ENCODE measurements at regions not wholly inside any gene's neighbourhood (a gene's known extent, or its start where the extent isn't known, plus 50 kb on each side); places are given as distances from the start of the nearest gene placed in this dataset.
"Not testable (repeated sequence)": the region's sequence is repeated elsewhere in the genome, so short reads cannot be mapped to it uniquely, and the experiment has no call there.

- peak; percentile 2 for DNase-seq
Measured at GRCh38 chr10:53325066-53325465, 552.5 kb upstream of the MBL2 start.

GRCh38 chr10:53315709-53316108 lies 543.1 kb upstream of the MBL2 start:
- DNase-seq: no peak

GRCh38 chr10:53314876-53315275 lies 542.3 kb upstream of the MBL2 start:
- DNase-seq: peak; percentile 70

- no peak for DNase-seq
Measured at GRCh38 chr10:53298443-53298842, 525.9 kb upstream of the MBL2 start.

DNA sequence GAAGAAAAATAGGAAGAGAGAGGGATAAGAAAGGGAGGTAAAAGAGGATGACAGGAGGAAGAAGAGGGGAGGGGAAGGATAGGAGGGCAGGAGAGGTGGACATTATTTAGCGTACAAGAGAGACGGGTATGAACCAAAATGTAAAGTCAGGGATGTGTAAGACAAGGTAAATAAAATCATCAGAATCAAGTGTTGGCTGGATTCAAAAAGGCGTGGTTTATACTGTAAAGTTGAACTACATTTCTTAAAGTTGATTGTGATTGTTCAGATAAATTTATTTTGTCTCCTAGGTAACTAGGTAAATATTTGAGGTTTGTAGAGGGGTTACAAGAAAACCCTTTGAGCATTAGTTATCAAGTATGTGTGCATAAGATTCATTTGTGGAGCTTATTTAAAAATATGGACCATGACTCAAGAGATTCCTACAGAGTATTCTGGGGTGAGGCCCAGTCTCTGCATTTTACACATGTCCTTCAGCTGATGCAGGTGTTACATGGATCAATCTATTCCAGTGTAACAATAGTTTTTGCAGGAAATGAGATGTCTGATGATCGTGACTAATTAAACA lies 512.1 kb upstream of the MBL2 start:
- DNase-seq: no peak

DNA sequence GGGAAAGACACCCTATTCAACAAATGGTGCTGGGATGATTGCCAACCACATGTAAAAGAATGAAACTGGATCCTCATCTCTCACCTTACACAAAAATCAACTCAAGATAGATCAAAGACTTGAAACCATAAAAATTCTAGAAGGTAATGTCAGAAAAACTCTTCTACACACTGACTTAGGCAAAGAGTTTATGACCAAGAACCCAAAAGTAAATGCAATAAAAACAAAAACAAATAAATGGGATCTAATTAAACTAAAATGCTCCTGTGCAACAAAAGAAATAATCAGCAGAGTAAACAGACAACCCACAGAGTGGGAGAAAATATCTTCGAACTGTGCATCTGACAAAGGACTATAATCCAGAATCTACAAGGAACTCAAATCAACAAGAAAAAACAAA lies 504.2 kb upstream of the MBL2 start:
- DNase-seq: no peak

- DNase-seq: no peak
Measured at GRCh38 chr10:53269482-53269881, 496.9 kb upstream of the MBL2 start.

DNA sequence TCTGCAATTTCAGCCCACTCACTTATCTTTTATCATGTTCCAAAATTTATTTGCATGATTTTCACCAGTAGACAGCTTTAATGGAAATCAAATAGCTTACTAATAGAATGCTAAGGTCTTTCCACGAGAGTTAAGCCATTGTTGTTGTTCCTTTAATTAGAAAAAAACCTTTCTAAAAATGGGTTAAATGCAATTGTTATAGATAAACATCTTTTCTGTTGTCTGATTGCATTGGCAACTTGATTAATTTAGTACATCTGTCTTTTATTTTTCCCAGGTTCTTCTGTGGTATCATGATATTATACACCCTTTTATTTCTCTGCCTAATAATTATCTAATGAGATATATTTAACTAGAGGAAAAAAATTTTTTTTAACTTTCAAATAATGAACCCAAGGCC lies 487.6 kb upstream of the MBL2 start:
- no peak for DNase-seq

DNA sequence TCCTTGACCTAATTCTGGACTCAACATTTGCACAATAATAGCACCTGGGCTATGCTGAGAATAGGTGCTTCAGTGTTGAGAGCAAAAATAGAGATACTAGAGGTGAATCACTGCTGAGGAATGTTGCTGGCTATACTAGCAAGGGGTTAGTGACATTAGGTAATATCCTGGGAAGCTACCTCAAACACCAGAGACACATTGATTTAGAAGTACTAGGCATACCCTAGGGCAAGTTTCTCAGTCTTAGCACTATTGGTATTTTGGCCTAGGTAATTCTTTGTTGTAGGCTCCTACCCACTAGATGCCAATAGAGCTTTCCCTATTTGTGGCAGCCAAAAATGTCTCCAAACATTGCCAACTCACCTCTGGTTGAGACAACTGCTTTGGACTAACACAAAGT lies 484.0 kb upstream of the MBL2 start:
- DNase-seq: no peak

GRCh38 chr10:53255661-53256205 lies 483.1 kb upstream of the MBL2 start:
- no peak for DNase-seq

DNA sequence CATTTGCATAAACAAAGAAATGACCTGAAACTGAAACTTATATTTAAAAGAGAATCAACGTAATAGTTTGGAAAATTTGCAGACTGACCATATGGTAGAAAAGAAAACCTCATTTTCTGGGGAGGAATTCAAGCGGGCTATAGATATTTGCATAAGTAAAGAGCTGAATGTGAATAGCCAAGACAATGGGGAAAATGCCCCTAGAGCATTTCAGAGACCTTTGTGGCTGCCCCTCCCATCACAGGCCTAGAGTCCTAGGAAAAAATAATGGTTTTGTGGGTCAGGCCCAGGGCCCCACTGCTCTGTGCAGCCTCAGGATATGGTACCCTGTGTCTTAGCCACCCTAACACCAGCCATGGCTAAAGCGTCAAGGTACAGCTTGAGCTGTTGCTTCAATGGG lies 480.6 kb upstream of the MBL2 start:
- no peak for DNase-seq

- no peak for DNase-seq
Measured at GRCh38 chr10:53239873-53240272, 467.3 kb upstream of the MBL2 start.

DNA sequence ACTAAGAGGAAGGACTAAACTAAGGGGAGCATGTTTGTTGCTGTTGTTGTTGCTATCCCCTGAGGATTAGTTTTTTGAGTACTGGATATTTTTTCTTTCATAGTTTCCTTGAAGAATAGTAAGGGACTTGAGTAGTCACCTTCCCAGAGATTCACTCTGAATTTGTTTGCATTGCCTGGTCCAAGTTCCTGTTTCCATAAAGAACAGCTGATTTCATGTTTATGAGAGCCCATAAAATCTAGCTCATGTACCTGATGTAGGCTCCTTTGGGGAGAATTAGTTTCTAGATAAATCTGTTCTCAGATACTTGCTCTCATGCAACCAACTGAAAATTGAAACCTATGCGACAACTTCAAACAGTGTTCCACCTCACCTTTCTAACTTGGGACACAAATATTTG lies 464.4 kb upstream of the MBL2 start:
- no peak for DNase-seq

DNA sequence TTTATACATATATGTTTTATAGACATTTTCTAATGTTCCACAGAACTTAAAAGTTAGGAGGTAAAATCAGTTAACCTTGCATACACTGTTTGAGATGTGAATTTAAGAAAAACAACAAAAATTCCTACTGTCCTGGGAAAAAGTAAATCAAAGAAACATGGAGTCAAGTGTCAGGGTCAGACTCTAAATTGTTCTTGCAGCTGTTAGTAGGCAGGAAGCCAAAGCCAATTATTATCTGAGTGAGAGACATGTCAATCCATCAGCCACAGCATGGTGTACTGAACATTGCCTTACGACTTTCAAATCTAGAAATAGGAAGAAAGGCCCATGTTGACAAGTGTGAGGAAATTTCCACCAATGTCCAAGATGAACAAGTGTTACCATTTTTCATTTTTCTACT lies 461.2 kb upstream of the MBL2 start:
- DNase-seq: no peak

DNA sequence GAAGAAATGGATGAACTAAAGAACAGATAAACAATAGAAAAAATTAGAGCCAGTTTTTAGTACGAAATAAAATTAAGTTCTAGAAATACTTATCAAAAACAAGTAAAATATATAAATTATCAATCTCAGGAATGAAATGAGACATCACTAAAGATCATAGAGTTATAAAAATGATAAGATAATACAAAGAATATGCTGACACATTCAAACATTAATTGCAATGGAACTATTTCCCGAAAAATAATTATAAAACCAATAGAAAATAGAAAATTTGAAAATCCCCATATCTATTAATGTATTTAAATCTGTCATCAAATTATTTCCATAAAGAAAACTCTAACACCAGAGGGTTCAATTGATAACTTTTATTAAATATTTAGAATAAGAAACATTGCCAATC lies 458.1 kb upstream of the MBL2 start:
- DNase-seq: no peak

DNA sequence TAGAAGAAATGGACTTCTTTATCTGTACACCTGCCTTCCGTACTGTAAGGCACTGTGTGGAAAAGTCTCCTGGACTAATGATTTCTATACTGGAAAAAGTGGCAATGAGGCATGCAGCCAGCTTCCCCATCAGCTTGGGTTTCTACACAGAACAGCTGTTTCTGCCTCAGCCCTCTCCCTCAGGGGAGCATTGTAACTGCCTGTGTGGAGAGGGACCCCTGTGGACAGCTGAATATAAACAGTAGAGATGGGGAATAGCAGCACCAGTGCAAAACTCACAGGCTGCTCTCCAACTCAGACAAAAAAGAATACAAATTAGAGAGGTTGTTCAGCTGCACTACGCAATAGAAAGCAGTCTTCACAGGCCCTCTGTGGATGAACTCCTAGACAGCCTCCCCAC lies 451.3 kb upstream of the MBL2 start:
- DNase-seq: no peak

- DNase-seq: no peak
Measured at GRCh38 chr10:53222806-53223205, 450.2 kb upstream of the MBL2 start.

DNA sequence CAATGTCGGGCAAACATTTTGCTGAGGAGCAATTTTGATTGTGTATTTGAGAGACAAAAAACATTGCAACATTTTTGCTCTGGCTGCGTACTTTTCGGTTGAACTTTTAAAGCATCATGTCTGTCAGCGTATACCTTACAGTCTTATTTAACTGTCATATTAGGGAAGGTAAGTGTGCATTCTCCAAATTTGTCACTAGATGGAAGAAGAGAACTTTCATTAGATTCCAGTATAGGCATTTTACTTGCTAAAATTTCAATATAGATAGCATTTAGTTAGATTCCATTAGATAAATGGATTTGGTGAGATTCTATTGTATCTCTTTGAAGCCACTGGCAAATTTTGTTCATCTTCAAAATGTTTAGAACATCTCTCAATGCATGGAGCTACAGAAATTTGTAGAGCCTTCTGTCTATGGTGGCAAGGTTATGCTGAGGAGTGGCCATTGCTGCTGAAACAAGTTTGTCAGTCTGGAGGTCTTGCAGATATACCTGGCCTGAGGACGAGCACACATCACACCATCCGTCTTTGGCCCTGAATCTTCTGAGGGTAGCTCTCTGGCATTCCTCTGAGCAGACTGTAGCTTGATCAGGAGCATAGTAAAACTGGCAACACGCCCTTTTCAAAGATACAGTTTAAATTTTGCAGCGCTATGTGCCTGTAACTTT lies 437.5 kb upstream of the MBL2 start:
- no peak for DNase-seq

- no peak for DNase-seq
Measured at GRCh38 chr10:53183733-53184132, 411.1 kb upstream of the MBL2 start.

DNA sequence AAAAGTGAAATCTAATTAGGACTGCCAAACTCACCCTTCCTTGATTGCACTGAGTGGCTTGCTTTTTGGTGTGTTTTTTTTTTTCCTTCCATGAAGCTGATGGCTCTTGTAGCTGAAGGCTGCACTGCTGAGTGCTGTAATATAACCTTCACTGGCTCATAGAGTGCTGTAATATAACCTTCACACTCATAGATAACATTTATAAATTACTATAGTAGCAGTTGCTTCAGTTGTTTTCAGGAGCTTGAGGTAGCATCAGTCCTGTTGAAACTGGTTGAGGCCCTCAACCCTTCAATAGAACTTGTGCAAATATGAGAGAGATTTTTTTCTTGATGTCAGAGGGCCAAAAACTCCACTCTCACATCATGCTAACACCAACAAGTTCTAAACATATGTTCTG lies 404.9 kb upstream of the MBL2 start:
- no peak for DNase-seq

GRCh38 chr10:53166325-53166724 lies 393.7 kb upstream of the MBL2 start:
- DNase-seq: no peak

DNA sequence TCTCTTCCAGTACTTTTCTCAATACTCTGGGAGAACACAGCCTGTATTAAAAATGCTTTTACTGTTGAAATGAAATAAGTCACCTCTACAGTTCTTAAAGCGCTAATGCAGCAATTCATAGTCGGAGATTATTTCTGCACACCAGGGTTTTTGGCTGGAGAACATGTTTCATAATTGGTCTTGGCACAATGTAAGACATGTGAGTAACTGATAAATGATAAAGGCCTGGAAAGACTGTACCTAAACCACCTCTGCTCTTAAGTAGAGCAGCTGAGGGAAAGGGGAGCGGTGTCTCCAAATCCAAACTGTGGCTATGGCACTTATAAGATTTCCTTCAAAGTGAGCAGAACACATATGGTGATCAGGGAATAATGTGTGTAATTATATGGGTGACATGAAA lies 390.3 kb upstream of the MBL2 start:
- DNase-seq: no peak

GRCh38 chr10:53161231-53161630 lies 388.6 kb upstream of the MBL2 start:
- DNase-seq: no peak

GRCh38 chr10:53155674-53156073 lies 383.1 kb upstream of the MBL2 start:
- not testable (repeated sequence) for DNase-seq

DNA sequence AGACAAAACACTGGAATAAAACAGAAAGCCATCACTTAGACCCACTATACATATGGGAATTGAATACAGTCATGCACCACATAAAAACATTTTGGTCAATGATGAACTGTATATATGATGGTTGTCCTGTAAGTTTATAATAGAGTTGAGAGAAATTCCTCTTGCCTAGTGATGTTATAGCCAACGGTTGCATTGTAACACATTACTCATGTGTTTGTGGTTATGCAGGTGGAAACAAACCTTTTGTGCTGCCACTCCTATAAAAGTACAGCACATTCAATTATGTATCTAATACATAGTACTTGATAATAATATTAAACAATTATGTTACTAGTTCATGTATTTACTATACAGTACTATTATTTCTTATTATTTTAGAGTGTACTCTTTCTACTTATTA lies 381.2 kb upstream of the MBL2 start:
- no peak for DNase-seq
